ENCODE measurements at regions not wholly inside any gene's neighbourhood (a gene's known extent, or its start where the extent isn't known, plus 50 kb on each side); places are given as distances from the start of the nearest gene placed in this dataset.
"Not testable (repeated sequence)": the region's sequence is repeated elsewhere in the genome, so short reads cannot be mapped to it uniquely, and the experiment has no call there.

DNA sequence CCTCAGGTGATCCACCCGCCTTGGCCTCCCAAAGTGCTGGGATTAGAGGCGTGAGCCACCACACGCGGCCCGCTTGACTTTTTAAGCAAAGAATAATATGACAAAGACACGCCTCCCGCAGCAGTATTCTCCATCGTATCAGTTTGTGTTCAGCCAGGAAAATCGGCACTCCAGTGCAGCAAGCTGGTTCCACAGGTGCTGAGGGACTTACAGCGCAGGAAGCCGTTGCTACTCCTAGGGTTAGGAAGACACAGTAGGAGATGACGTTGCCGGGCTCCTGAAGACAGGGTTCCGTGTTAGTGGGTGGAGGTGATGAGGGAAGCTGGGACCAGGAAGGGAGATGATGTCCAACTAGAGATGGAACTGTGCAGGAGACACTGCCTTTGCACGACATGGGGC lies 65.8 kb upstream of the CECR2 start:
- intact Hi-C loops (cut with DNase I), result loop anchor here (5.0 kb wide), 1 partner anchor 49 kb away; no protein-coding TSS in a partner anchor
- Histone ChIP-seq H3K9me3 (ENCODE audit: control insufficient read depth in 2 of 3, insufficient read depth in 1 of 3, low read length in 3 of 3) (no peaks in the 10 kb centered on the region), H3K4me1 (ENCODE audit: control insufficient read depth in 2 of 3, insufficient read depth in 2 of 3, low read depth in 1 of 3, low read length in 3 of 3) (no peaks in the 10 kb centered on the region), H3K4me3 (ENCODE audit: low read length in 3 of 3) (no peak overlapping the region), H3K27me3 (ENCODE audit: control insufficient read depth, insufficient read depth, low read length) (no peaks in the 10 kb centered on the region), H3K27ac (ENCODE audit: low read depth in 2 of 2, low read length in 2 of 2) (no peak overlapping the region), H3K36me3 (ENCODE audit: control insufficient read depth in 2 of 3, insufficient read depth in 3 of 3, low read length in 3 of 3) (no peaks in the 10 kb centered on the region), H3K9ac (ENCODE audit: low read length in 3 of 3) (no peak overlapping the region)
- DNase-seq, result no peak
- TF ChIP-seq, protein P1, sequence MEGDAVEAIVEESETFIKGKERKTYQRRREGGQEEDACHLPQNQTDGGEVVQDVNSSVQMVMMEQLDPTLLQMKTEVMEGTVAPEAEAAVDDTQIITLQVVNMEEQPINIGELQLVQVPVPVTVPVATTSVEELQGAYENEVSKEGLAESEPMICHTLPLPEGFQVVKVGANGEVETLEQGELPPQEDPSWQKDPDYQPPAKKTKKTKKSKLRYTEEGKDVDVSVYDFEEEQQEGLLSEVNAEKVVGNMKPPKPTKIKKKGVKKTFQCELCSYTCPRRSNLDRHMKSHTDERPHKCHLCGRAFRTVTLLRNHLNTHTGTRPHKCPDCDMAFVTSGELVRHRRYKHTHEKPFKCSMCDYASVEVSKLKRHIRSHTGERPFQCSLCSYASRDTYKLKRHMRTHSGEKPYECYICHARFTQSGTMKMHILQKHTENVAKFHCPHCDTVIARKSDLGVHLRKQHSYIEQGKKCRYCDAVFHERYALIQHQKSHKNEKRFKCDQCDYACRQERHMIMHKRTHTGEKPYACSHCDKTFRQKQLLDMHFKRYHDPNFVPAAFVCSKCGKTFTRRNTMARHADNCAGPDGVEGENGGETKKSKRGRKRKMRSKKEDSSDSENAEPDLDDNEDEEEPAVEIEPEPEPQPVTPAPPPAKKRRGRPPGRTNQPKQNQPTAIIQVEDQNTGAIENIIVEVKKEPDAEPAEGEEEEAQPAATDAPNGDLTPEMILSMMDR (IDR thresholded peaks at IDR 0.05; ENCODE audit: borderline replicate concordance, extremely low read depth, insufficient read depth), result no peak
- no peak for FAIRE-seq

DNA sequence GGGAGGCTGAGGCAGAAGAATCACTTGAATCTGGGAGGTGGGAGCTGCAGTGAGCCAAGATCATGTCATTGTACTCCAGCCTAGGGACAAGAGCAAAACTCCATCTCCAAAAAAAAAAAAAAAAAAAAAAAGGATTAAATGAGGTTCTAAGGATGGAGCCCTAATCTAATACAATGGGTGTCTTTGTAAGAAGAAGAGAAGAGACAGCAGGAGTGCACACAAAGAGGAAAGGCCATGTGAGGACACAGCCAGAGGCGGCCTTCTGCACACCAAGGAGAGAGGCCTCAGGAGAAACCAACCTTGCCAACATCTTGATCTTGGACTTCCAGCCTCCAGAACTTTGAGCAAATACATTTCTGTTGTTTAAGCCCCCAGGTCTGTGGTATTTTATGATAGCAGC lies 66.6 kb upstream of the CECR2 start:
- DNase-seq, result no peak
- H3K27me3 ChIP-seq (ENCODE audit: control insufficient read depth, insufficient read depth, low read length), result no peaks in the 10 kb centered on the region
- H3K27ac ChIP-seq (ENCODE audit: low read depth in 2 of 2, low read length in 2 of 2), result no peak overlapping the region
- intact Hi-C loops (cut with DNase I), result loop anchor here (5.0 kb wide), 1 partner anchor 50 kb away; no protein-coding TSS in a partner anchor
- H3K4me3 ChIP-seq (ENCODE audit: low read length in 3 of 3), result no peak overlapping the region
- FAIRE-seq, result no peak
- no peak overlapping the region for H3K9ac ChIP-seq (ENCODE audit: low read length in 3 of 3)
- H3K9me3 ChIP-seq (ENCODE audit: control insufficient read depth in 2 of 3, insufficient read depth in 1 of 3, low read length in 3 of 3), result no peaks in the 10 kb centered on the region
- H3K36me3 ChIP-seq (ENCODE audit: control insufficient read depth in 2 of 3, insufficient read depth in 3 of 3, low read length in 3 of 3), result no peaks in the 10 kb centered on the region
- H3K4me1 ChIP-seq (ENCODE audit: control insufficient read depth in 2 of 3, insufficient read depth in 2 of 3, low read depth in 1 of 3, low read length in 3 of 3), result no peaks in the 10 kb centered on the region
- TF ChIP-seq, protein P1 (IDR thresholded peaks at IDR 0.05; ENCODE audit: borderline replicate concordance, extremely low read depth, insufficient read depth), result no peak

DNA sequence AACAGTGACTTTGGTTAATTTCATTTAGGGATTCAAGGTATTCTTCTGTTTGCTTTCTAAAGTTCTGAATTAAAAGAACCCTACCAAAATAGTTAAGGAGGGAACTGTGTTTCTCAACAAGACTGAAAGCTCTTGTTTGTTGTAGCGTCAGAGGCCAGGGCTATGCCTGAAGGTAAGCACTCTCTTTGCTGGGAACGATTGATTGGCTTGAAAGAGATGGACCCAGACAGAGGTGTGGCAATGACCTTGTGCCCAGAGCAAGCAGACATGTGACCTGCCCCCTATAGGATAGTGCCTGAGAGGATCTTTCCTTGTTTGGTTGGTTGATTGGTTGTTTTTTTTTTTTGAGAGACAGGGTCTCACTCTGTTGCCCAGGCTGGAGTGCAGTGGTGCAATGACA lies 68.3 kb upstream of the CECR2 start:
- no peaks in the 10 kb centered on the region for H3K4me1 ChIP-seq (ENCODE audit: control insufficient read depth in 2 of 3, insufficient read depth in 2 of 3, low read depth in 1 of 3, low read length in 3 of 3)
- no peaks in the 10 kb centered on the region for H3K36me3 ChIP-seq (ENCODE audit: control insufficient read depth in 2 of 3, insufficient read depth in 3 of 3, low read length in 3 of 3)
- no peak overlapping the region for H3K27ac ChIP-seq (ENCODE audit: low read depth in 2 of 2, low read length in 2 of 2)
- no peaks in the 10 kb centered on the region for H3K27me3 ChIP-seq (ENCODE audit: control insufficient read depth, insufficient read depth, low read length)
- TF ChIP-seq, protein P1 (IDR thresholded peaks at IDR 0.05; ENCODE audit: borderline replicate concordance, extremely low read depth, insufficient read depth), result no peak
- no peak overlapping the region for H3K4me3 ChIP-seq (ENCODE audit: low read length in 3 of 3)
- FAIRE-seq, result no peak
- H3K9me3 ChIP-seq (ENCODE audit: control insufficient read depth in 2 of 3, insufficient read depth in 1 of 3, low read length in 3 of 3), result no peaks in the 10 kb centered on the region
- intact Hi-C loops (cut with DNase I), result loop anchor here (5.0 kb wide), 1 partner anchor 51 kb away; no protein-coding TSS in a partner anchor
- no peak overlapping the region for H3K9ac ChIP-seq (ENCODE audit: low read length in 3 of 3)
- DNase-seq, result no peak

DNA sequence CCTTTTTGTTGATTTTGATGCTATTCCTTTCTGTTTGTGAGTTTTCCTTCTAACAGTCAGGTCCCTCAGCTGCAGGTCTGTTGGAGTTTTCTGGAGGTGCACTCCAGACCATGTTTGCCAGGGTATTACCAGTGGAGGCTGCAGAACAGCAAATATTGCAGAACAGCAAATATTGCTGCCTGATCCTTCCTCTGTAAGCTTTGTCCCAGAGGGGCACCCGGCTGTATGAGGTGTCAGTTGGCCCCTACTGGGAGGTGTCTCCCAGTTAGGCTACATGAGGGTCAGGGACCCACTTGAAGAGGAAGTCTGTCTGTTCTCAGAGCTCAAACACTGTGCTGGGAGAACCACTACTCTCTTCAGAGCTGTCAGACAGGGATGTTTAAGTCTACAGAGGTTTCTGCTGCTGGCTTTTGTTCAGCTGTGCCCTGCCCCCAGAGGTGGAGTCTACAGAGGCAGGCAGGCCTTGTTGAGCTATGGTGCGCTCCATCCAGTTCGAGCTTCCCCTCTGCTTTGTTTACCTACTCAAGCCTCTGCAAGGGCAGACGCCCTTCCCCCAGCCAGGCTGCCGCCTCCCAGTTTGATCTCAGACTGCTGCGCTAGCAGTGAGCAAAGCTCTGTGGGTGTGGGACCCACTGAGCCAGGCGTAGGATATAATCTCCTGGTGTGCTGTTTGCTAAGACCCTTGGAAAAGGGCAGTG lies 70.3 kb upstream of the CECR2 start:
- H3K36me3 ChIP-seq (ENCODE audit: control insufficient read depth in 2 of 3, insufficient read depth in 3 of 3, low read length in 3 of 3); H3K27me3 ChIP-seq (ENCODE audit: control insufficient read depth, insufficient read depth, low read length); H3K4me3 ChIP-seq (ENCODE audit: low read length in 3 of 3); H3K4me1 ChIP-seq (ENCODE audit: control insufficient read depth in 2 of 3, insufficient read depth in 2 of 3, low read depth in 1 of 3, low read length in 3 of 3); H3K27ac ChIP-seq (ENCODE audit: low read depth in 2 of 2, low read length in 2 of 2); H3K9me3 ChIP-seq (ENCODE audit: control insufficient read depth in 2 of 3, insufficient read depth in 1 of 3, low read length in 3 of 3); intact Hi-C loops (cut with DNase I); H3K9ac ChIP-seq (ENCODE audit: low read length in 3 of 3); FAIRE-seq: not testable (repeated sequence)
- peak in 1 of 5 donors; percentile 11 for DNase-seq

Measured in kidney (tissue), 13 donors.